Lower lobe of right lung (tissue), 2 donors: ENCODE measurements at regions not wholly inside any gene's neighbourhood (a gene's known extent, or its start where the extent isn't known, plus 50 kb on each side); places are given as distances from the start of the nearest gene placed in this dataset.

Experiments used
- ATAC-seq, 2 donors: fragments of 200-7000 bp; cut with Tn5 transposase; one replicate each; pipeline ENCODE4 v1.9.1; 2020 to 2022; ENCODE audit warnings: mild to moderate bottlenecking in 2 of 2, moderate library complexity in 2 of 2
- DNase-seq: peaks from one replicate; pipeline ENCODE4 v3.0.0-alpha.2; 2020
- H3K27ac ChIP-seq: fragments of 200-600 bp; one replicate; pipeline ENCODE4 v1.8.0; 2022
- H3K27me3 ChIP-seq: fragments of 200-600 bp; one replicate; pipeline ENCODE4 v1.8.0; 2022; ENCODE audit warnings: low read depth
- H3K36me3 ChIP-seq: fragments of 200-600 bp; one replicate; pipeline ENCODE4 v1.8.0; 2022; ENCODE audit warnings: mild to moderate bottlenecking
- H3K4me1 ChIP-seq: fragments of 200-600 bp; one replicate; pipeline ENCODE4 v1.8.0; 2022
- H3K4me3 ChIP-seq: fragments of 200-600 bp; one replicate; pipeline ENCODE4 v1.8.0; 2022; ENCODE audit warnings: mild to moderate bottlenecking
- H3K9me3 ChIP-seq: fragments of 200-600 bp; one replicate; pipeline ENCODE4 v1.8.0; 2022
- intact Hi-C: fragments of 100-400 bp; cut with DNase I; formaldehyde crosslinking; loops from one replicate; pipeline ENCODE4 v1.11.0; 2022
- TF ChIP-seq, protein P1 (sequence below): fragments of 200-600 bp; IDR thresholded peaks from one replicate; pipeline ENCODE4 v1.8.0; 2022; ENCODE audit warnings: antibody characterized with exemption, mild to moderate bottlenecking
- donor health status: DM: no; HTN: yes; CAD: no; lungs with severe emphysema.

DNA sequence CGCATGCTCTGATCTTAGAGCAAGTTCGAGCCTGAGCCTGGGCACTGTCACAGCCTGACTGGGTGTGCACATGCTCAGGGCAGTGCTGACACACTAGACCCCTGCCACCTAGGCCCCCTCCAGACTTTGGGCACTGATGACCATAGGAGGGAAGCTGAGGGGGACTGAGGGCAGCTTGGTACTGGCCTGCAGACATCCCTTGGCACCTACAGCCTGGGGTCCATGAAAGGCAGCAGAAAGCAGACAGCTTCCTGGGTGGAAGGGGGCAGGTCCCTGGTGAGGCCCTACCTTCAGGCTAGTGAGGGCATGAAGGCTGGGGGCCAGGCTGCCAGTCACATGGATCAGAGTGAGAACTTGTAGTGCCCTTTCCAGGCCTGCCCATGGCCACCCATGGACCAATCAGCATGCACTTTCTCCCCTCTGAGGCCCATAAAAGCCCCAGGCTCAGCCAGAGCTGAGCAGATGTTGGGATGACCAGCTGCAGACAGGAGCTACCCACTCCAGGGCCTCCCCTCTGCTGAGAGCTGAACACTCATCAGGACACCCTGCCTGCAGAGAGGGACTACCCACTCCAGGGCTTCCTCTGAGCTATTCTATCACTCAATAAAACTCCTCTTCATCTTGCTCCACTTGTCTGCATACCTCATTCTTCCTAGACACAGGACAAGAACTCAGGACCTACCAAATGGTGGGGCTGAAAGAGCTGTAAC, 680.8 kb downstream of the MATN1 start:
- H3K27me3 ChIP-seq: no peaks in the 10 kb centered on the region

DNA sequence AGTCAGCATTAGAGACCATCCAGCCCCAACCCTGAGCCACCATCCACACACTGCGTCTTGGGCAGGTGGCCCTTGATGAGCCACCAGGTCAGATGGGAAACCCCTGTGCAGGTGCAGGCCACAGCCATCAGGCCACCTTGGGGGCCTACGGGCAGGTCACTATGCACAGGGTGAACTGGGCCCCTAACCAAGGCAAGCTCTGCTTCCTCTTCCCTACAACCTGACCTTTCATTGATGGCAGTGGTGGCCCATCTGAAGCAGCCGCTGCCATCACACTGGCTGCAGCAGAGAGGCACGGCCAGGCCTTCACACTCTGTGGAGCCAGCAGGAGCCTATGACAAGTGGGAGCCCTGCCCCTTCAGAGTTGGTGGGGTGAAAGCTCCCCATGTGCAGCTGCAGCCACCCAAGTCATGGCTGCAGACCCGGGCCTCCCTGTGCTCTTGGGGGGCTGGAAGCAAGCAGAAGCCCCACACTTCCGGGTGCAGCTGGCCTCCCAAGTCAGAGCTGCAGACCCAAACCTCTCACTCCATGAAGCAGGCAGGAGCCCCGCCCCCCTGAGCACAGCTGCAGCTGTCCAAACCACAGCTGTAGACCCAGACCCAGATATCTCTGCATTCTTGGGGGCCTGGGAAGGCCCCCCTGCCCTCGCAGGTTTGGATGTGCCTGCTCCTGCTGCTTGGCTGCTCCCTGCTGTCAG, 681.5 kb downstream of the MATN1 start:
- Histone ChIP-seq H3K4me3 (no peak overlapping the region), H3K9me3 (no peaks in the 10 kb centered on the region), H3K4me1 (no peaks in the 10 kb centered on the region), H3K27ac (no peak overlapping the region), H3K27me3 (no peaks in the 10 kb centered on the region), H3K36me3 (no peaks in the 10 kb centered on the region)
- intact Hi-C loops: no loop called here
- ATAC-seq: no peak
- DNase-seq: no peak
- TF ChIP-seq, protein P1, sequence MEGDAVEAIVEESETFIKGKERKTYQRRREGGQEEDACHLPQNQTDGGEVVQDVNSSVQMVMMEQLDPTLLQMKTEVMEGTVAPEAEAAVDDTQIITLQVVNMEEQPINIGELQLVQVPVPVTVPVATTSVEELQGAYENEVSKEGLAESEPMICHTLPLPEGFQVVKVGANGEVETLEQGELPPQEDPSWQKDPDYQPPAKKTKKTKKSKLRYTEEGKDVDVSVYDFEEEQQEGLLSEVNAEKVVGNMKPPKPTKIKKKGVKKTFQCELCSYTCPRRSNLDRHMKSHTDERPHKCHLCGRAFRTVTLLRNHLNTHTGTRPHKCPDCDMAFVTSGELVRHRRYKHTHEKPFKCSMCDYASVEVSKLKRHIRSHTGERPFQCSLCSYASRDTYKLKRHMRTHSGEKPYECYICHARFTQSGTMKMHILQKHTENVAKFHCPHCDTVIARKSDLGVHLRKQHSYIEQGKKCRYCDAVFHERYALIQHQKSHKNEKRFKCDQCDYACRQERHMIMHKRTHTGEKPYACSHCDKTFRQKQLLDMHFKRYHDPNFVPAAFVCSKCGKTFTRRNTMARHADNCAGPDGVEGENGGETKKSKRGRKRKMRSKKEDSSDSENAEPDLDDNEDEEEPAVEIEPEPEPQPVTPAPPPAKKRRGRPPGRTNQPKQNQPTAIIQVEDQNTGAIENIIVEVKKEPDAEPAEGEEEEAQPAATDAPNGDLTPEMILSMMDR: no peak

More for the DNA sequence above, 680.8 kb downstream of the MATN1 start:
- intact Hi-C loops: no loop called here
- Histone ChIP-seq H3K36me3 (no peaks in the 10 kb centered on the region), H3K9me3 (no peaks in the 10 kb centered on the region), H3K4me3 (no peak overlapping the region), H3K4me1 (no peaks in the 10 kb centered on the region), H3K27ac (no peak overlapping the region)
- no peak for ATAC-seq
- no peak for DNase-seq
- TF ChIP-seq, protein P1: no peak

DNA sequence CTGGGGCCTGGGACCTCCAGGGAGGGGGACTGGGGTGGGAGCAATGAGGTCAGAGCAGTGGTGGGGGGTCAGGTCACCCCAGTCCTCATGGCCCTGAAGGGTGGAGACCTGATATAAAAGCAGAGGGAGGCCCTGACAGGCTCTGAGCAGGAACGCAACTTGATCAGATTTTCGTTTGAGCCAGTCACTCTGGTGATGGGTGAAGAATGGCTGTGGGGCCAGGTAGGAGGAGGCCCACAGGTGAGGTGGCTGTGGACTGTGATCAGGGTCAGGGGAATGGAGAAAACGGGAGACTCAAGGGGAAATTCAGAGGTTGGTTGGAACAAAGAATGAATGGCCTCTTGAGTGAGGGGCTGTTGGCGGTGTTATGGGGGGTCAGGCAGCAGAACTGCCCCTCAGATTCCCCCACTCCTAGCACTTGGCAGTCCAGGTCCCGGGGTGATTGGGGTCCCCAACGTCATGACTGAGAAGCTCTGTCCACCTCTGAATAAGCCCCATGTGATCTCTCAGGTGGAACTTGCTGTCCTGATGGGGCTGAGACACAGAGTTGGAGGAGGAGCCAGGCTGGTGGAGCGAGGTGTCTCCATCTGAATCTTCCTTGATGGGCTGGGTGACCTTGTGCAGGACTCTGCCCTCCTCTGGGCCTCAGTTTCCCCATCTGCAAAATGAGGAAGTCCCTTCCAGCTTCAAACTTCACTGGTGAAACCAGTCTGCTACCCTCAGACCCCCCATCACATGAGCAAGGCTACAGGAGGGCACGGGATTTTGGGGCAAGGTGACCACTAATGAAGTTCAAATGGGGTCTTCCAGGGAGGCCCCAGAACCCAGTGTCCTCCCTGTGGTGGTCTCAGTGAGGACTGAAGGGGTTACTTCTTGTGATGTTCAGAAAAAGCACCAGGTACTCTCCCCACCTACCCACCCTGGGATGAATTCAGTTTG, 683.0 kb downstream of the MATN1 start:
- Histone ChIP-seq H3K27ac (no peak overlapping the region), H3K36me3 (no peaks in the 10 kb centered on the region), H3K27me3 (peaks cover under 1% of the 10 kb centered on the region), H3K9me3 (no peaks in the 10 kb centered on the region), H3K4me3 (no peak overlapping the region), H3K4me1 (no peaks in the 10 kb centered on the region)
- no peak for DNase-seq
- TF ChIP-seq, protein P1: no peak
- intact Hi-C loops: no loop called here
- no peak for ATAC-seq

DNA sequence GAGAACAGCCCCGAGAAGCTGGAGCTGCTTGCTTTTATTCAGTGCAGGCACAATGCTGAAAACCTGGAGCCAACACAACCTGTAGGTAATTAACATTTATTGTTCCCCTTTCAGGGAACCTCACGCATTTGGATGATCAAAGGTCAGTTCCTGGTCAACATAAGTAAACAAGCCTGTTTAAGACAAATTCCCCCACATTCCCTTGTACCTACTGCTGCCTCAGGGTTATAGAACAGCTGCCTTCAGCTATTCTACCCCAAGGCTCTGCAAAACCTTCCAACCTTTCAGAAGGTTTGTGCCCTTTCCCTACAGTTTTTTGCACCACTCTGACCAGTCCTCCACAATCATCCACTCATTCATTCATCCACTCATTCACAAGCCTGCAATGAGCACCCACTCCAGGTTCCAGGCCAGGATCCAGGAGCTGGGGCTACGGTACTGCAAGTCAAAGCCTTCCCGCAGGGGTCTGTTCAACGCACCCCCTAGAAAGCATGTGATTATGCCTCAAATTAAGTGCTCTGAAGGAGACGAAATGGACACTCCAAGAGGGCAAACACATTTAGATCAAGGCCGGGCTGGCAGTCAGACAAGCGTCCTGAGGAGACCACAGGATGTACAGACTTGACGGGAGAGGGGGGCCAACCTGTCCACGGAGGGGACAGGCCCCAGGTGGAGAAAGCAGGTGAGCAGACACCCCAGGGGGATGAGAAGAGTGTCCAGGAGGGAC, 683.9 kb downstream of the MATN1 start:
- ATAC-seq (no peak), DNase-seq (no peak)
- Histone ChIP-seq H3K36me3 (no peaks in the 10 kb centered on the region), H3K9me3 (no peaks in the 10 kb centered on the region), H3K27me3 (peaks cover 7% of the 10 kb centered on the region), H3K4me1 (no peaks in the 10 kb centered on the region), H3K4me3 (no peak overlapping the region), H3K27ac (no peak overlapping the region)
- intact Hi-C loops: no loop called here
- TF ChIP-seq, protein P1: no peak
